NCI-H345 treated with DMSO at 0.1 percent for 48 hours (cell line): ENCODE measurements at regions not wholly inside any gene's neighbourhood (a gene's known extent, or its start where the extent isn't known, plus 50 kb on each side); places are given as distances from the start of the nearest gene placed in this dataset.

ENCODE experiments used
- DNase-seq: peaks from one replicate; lab custom pipeline; 2025; ENCODE audit not compliant: unreplicated experiment; lab: John Stamatoyannopoulos, UW

GRCh38 chr5:164649266-164649665 lies 1143.8 kb downstream of the MAT2B start:
- DNase-seq = no peak

- DNase-seq = no peak
Observed at GRCh38 chr5:164650427-164650826, 1145.0 kb downstream of the MAT2B start.

DNA sequence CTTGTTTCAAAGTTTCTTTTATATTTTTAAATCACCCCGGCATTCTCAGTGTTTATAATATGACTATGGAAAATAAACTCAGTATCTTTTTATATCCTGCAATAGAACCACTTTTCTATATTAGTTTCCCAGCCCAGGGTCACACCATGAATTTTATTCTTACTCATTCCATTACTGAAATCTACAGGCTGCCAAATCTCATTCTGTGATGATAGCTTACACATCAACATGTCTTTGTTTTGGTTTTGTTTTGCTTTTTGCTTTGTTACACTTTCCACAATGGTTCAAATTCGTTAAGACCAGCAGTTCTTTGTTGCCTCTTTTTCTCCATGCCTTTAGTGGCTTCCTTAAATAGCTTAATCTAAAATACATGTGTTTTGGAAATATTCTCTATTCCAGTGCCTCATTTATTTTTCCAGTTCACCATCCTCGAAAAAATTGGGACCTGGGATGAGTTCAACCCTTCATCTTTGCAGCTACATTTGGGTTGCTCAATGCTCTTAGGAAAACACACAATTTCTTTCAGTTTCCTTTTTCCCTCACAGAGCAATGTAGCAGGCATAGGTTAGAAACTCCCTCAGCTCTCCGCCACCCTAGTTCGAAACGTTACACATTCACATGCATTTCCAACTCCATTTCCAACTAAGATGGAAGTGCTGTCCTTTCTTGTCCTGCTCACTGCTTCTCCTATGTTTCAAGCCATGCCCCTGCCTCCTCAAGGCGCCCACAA lies 1146.3 kb downstream of the MAT2B start:
- DNase-seq = no peak

DNA sequence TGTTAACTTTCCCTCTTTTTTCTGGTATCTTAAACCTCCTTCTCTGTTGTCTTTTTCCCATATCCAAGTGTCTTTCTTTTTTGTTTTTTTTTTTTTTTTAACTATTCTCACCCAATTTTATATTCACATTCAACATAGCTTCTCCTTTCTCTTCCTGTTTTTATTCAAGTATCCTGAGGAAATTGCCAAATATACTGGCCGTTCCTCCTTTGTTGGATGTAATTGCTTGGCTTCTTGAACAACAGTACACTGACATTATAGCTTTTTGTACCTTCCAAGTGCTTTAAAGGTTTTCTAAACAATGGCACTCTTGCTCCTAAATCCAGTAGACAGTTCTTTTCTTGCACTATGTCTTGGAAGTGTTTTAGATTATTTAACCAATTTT lies 1146.8 kb downstream of the MAT2B start:
- DNase-seq = no peak

- DNase-seq = no peak
Observed at GRCh38 chr5:164663198-164663989, 1158.0 kb downstream of the MAT2B start.

GRCh38 chr5:164671640-164672039 lies 1166.2 kb downstream of the MAT2B start:
- DNase-seq = no peak

- no peak for DNase-seq
Observed at GRCh38 chr5:164672205-164672604, 1166.8 kb downstream of the MAT2B start.

DNA sequence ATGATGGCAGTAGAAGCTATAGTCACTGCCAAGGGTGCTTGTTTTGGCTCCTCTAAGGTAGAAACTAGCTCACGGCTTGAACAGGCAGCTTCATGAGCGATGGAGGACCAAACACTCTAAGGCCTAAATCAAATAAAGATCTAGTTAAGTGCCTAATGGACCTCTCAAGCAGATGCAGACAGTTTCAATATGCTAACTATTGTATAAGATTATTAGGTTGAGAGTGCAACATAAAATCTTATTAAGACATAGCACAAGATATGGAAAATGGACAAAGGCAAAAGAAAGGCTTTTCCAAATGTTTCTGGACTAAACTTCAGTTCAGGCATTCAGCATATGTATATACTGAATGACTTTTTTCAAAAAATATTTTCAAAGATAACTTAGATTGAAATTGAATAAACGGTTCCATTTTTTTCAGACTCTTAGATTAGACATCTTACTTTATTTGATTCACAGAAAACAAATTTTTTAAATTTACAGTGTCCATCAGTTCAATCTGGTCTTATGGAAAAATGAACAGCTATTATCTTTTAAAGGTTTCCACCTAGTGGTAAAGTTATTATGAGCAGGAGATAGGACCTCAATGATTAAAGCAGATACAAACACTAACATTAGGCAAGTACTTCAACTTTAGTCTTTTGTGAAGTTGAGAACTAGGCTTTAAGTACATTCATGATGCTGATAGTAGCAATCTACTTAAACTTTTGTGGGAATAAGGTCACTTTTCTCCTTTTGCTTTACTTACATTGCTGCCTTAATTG lies 1167.7 kb downstream of the MAT2B start:
- DNase-seq = no peak

- DNase-seq = no peak
Observed at GRCh38 chr5:164679461-164679860, 1174.0 kb downstream of the MAT2B start.

- DNase-seq = no peak
Observed at GRCh38 chr5:164680216-164680615, 1174.8 kb downstream of the MAT2B start.

DNA sequence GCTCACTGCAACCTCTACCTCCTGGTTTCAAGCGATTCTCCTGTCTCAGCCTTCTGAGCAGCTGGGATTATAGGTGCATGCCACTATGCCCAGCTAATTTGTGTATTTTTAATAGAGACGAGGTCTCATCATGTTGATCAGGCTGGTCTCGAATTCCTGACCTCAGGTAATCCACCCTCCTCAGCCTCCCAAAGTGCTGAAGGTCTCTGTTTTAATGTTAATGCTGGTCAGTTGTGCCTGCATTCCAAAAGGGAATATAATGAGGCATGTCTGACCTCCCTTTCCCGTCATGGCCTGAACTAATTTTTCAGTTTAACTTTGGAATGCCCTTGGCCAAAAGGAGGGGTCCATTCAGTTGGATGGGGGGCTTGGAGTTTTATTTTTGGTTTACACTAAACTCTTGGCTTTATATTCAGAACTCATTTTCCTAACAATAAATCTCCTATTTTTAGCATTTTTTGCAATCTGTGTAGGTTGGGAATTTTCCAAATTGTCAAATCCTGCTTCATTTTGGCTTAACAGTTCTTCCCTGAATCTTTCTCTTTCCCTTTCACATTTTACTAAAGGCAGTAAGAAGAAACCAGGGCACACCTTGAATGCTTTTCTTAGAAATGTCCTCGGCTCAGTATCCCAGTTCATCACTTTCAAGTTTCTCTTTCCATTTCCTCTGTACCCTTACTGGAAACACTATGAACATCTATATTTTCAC lies 1175.5 kb downstream of the MAT2B start:
- no peak for DNase-seq

DNA sequence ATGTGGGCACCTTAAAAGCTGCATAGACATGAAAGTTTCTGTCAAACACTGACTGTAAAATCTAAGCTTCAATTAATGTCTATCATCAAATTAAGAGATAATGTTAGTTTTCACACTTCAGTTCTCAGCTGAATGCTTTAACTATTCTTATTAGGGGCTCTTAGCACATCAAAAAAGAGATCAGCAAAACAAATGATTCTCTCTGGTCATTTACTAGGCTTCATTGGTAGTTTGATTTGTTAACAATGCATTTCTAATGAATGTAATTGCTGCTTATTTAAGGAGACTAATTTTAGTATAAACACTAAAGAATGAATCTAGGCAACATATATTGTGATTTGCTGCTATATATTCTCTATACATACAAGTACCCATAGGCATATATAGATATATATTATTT lies 1182.0 kb downstream of the MAT2B start:
- DNase-seq = no peak

- DNase-seq = no peak
Observed at GRCh38 chr5:164688437-164688836, 1183.0 kb downstream of the MAT2B start.

DNA sequence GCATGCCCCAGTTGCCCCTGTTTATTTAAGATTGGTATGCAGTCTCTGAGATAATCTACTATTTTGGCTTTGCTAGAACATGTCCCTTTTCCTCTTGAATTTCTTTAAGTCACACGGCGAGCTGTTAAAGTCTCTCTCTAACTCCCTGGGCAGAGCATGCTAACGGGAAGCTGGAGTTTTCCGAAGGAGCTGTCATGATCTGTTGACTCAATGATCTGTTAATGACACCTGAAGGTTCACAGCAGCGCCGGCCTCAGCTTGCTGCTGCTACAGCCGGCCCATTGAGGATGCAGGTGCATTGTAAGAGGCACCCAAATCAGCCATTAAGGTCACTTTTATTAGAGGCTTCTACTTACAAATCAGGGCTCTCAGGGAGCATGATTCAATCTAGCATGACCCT lies 1203.4 kb downstream of the MAT2B start:
- no peak for DNase-seq

- DNase-seq = no peak
Observed at GRCh38 chr5:164713682-164714081, 1208.3 kb downstream of the MAT2B start.

DNA sequence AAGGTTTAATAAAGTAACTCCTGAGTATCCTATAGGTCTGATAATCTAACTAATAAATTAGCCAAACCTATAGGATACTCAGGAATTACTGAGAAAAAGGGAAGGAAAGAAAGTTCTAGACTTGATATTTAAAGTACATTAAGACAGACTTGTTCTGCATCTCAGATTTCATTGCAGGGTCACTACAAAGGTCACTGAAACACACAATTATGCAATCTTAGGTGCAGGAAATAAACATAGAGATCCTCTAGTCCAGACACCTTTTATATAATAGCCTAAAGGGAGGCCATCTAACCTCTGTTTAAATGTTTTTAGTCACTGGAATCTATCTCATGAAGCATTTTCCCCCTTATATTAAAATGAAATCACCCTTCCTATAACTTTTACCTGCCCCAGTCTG lies 1215.7 kb downstream of the MAT2B start:
- DNase-seq = no peak

DNA sequence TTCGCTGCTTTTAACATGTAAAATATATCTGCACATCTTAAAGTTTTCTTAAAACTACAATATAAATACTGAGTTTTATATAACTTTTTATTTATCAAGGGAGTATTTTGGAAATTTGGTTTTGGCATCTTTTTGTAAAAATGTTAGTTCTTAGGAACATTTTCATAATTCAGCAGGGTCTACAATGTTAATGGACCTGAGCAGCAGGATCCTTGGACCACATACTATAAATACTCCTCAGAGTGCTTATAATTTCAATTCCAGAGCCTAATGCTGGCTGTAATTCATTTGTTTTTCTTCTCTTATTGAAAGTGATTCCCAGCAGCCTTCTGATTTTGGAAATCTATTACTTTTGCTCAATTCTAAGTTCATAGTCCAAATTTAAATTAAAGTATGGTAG lies 1216.2 kb downstream of the MAT2B start:
- no peak for DNase-seq

- no peak for DNase-seq
Observed at GRCh38 chr5:164722702-164723101, 1217.3 kb downstream of the MAT2B start.

- no peak for DNase-seq
Observed at GRCh38 chr5:164727012-164727411, 1221.6 kb downstream of the MAT2B start.

DNA sequence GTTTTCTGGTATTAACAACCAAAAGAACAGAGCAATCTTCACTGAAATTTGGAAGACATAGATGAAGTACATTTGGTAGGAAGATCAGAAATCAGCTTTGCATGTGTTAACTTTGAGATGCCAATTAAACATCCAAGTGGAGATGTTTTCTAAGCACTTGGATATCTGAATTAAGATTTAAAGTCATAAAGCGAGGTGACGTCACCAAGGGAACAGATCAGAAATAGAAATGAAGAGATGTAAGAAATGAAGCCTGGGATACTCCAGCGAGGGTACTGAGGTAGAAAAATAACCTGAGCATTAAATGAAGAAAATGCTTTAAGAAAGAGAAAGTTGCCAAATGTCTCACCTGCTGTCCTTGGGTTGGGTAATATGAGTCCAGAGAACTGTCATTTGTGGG lies 1223.3 kb downstream of the MAT2B start:
- DNase-seq = no peak

DNA sequence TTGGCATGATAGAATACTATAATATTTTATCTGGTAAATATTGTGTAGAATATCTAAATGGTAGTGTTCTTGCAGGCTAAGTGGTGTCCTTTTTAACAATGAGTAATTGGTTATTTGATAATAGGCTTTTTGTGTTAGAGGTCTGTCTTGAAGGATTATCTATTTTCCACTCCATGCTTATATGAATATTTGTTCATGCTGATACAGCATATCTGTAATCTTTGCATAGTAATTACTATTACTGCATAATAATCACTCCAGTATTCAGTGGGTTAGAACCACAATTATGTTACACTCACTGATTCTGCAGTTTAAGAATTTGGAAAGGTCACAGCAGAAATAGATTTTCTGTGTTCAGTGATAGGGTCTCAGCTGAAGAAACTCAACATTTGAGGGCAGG lies 1229.9 kb downstream of the MAT2B start:
- no peak for DNase-seq
